ENCODE measurements at regions not wholly inside any gene's neighbourhood (a gene's known extent, or its start where the extent isn't known, plus 50 kb on each side); places are given as distances from the start of the nearest gene placed in this dataset.
A peak's percentile ranks its signal among the peaks of the same experiment; 100 is the strongest.

GRCh38 chr2:181203412-181203811 lies 223.0 kb downstream of the UBE2E3 start:
- Histone ChIP-seq H3K4me3 (ENCODE audit: control insufficient read depth in 2 of 3, extremely low read depth in 1 of 3, insufficient read depth in 2 of 3, low read depth in 1 of 3, low read length in 3 of 3) (no peak overlapping the region), H3K79me2 (ENCODE audit: control insufficient read depth, insufficient read depth, low read length) (no peaks in the 10 kb centered on the region), H3K36me3 (ENCODE audit: control insufficient read depth in 2 of 2, extremely low read depth in 1 of 2, insufficient read depth in 2 of 2, low read length in 2 of 2) (no peaks in the 10 kb centered on the region), H3K4me2 (ENCODE audit: control insufficient read depth, extremely low read depth, insufficient read depth, low read depth, low read length) (peak overlapping the region; percentile 9), H2AFZ (ENCODE audit: control insufficient read depth, low read length) (no peak overlapping the region), H3K4me1 (ENCODE audit: control insufficient read depth, extremely low read depth, insufficient read depth, low read length) (peaks cover 13% of the 10 kb centered on the region), H3K27ac (ENCODE audit: control insufficient read depth, insufficient read depth, low read length) (no peak overlapping the region), H3K9me3 (ENCODE audit: control insufficient read depth, low read depth, low read length) (peaks cover 4% of the 10 kb centered on the region), H3K9ac (ENCODE audit: control insufficient read depth, extremely low read depth, insufficient read depth, low read length) (no peak overlapping the region), H3K27me3 (ENCODE audit: control insufficient read depth, extremely low read depth, insufficient read depth, low read length) (no peaks in the 10 kb centered on the region), H3K9me1 (ENCODE audit: control insufficient read depth, extremely low read depth, insufficient read depth, low read length) (no peaks in the 10 kb centered on the region), H4K20me1 (ENCODE audit: control insufficient read depth, extremely low read depth, insufficient read depth, low read length) (no peaks in the 10 kb centered on the region)
- FAIRE-seq (peak; percentile 81), DNase-seq (ENCODE audit: low read depth, low spot score) (peak; percentile 46)
- dilution Hi-C loops (cut with MboI; ENCODE audit: extremely low pct_ligation_motif_present, low sequenced_read_pairs) = no loop called here
- TF ChIP-seq CTCF (optimal IDR thresholded peaks at IDR 0.05 in 1 of 3, IDR thresholded peaks at IDR 0.05 in 1 of 3, conservative IDR thresholded peaks at IDR 0.05 in 1 of 3; ENCODE audit: extremely low read depth in 1 of 3, insufficient read depth in 2 of 3, low read length in 3 of 3) (no peak), EZH2 (IDR thresholded peaks at IDR 0.05; ENCODE audit: low read length) (no peak)

GRCh38 chr2:181203916-181204315 lies 223.5 kb downstream of the UBE2E3 start:
- Histone ChIP-seq H3K27ac (ENCODE audit: control insufficient read depth, insufficient read depth, low read length) (no peak overlapping the region), H3K9ac (ENCODE audit: control insufficient read depth, extremely low read depth, insufficient read depth, low read length) (no peak overlapping the region), H4K20me1 (ENCODE audit: control insufficient read depth, extremely low read depth, insufficient read depth, low read length) (no peaks in the 10 kb centered on the region), H3K4me3 (ENCODE audit: control insufficient read depth in 2 of 3, extremely low read depth in 1 of 3, insufficient read depth in 2 of 3, low read depth in 1 of 3, low read length in 3 of 3) (no peak overlapping the region), H3K4me1 (ENCODE audit: control insufficient read depth, extremely low read depth, insufficient read depth, low read length) (peaks cover 13% of the 10 kb centered on the region), H3K4me2 (ENCODE audit: control insufficient read depth, extremely low read depth, insufficient read depth, low read depth, low read length) (peak overlapping the region; percentile 9), H3K27me3 (ENCODE audit: control insufficient read depth, extremely low read depth, insufficient read depth, low read length) (no peaks in the 10 kb centered on the region), H3K9me1 (ENCODE audit: control insufficient read depth, extremely low read depth, insufficient read depth, low read length) (no peaks in the 10 kb centered on the region), H3K36me3 (ENCODE audit: control insufficient read depth in 2 of 2, extremely low read depth in 1 of 2, insufficient read depth in 2 of 2, low read length in 2 of 2) (no peaks in the 10 kb centered on the region), H3K9me3 (ENCODE audit: control insufficient read depth, low read depth, low read length) (peaks cover 4% of the 10 kb centered on the region), H2AFZ (ENCODE audit: control insufficient read depth, low read length) (no peak overlapping the region), H3K79me2 (ENCODE audit: control insufficient read depth, insufficient read depth, low read length) (no peaks in the 10 kb centered on the region)
- DNase-seq (ENCODE audit: low read depth, low spot score) (no peak), FAIRE-seq (no peak)
- dilution Hi-C loops (cut with MboI; ENCODE audit: extremely low pct_ligation_motif_present, low sequenced_read_pairs) = no loop called here
- no peak for TF ChIP-seq EZH2 (IDR thresholded peaks at IDR 0.05; ENCODE audit: low read length)
- no peak for TF ChIP-seq CTCF (optimal IDR thresholded peaks at IDR 0.05 in 1 of 3, IDR thresholded peaks at IDR 0.05 in 1 of 3, conservative IDR thresholded peaks at IDR 0.05 in 1 of 3; ENCODE audit: extremely low read depth in 1 of 3, insufficient read depth in 2 of 3, low read length in 3 of 3)
